ENCODE measurements at regions not wholly inside any gene's neighbourhood (a gene's known extent, or its start where the extent isn't known, plus 50 kb on each side); places are given as distances from the start of the nearest gene placed in this dataset.

GRCh38 chr2:176902454-176902853, 310.1 kb upstream of the HNRNPA3 start:
- TF ChIP-seq EP300 (IDR thresholded peaks at IDR 0.05) (no peak), CTCF (IDR thresholded peaks at IDR 0.05) (no peak), JUNB (IDR thresholded peaks at IDR 0.05) (no peak), FOSL2 (IDR thresholded peaks at IDR 0.05) (no peak), FOSL2 (CRISPR knock-in tag; IDR thresholded peaks at IDR 0.05) (no peak), JUN (IDR thresholded peaks at IDR 0.05) (no peak), POLR2A (IDR thresholded peaks at IDR 0.05; ENCODE audit: low read length) (no peak), REST (IDR thresholded peaks at IDR 0.05) (no peak), SMC3 (IDR thresholded peaks at IDR 0.05) (no peak), SREBF2 (IDR thresholded peaks at IDR 0.05) (no peak), GATA3 (IDR thresholded peaks at IDR 0.05; ENCODE audit: borderline replicate concordance) (no peak)
- TF ChIP-seq, protein P1, sequence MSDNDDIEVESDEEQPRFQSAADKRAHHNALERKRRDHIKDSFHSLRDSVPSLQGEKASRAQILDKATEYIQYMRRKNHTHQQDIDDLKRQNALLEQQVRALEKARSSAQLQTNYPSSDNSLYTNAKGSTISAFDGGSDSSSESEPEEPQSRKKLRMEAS (IDR thresholded peaks at IDR 0.05), result no peak
- TF ChIP-seq, protein P2, sequence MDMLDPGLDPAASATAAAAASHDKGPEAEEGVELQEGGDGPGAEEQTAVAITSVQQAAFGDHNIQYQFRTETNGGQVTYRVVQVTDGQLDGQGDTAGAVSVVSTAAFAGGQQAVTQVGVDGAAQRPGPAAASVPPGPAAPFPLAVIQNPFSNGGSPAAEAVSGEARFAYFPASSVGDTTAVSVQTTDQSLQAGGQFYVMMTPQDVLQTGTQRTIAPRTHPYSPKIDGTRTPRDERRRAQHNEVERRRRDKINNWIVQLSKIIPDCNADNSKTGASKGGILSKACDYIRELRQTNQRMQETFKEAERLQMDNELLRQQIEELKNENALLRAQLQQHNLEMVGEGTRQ (IDR thresholded peaks at IDR 0.05), result no peak

Measured in A549 (cell line).